GM19467 (cell line): ENCODE measurements at regions not wholly inside any gene's neighbourhood (a gene's known extent, or its start where the extent isn't known, plus 50 kb on each side); places are given as distances from the start of the nearest gene placed in this dataset.
A peak's percentile ranks its signal among the peaks of the same experiment; 100 is the strongest.
"Not testable (repeated sequence)": the region's sequence is repeated elsewhere in the genome, so short reads cannot be mapped to it uniquely, and the experiment has no call there.

ENCODE experiments used
- ATAC-seq: cut with Tn5 transposase; IDR thresholded peaks from one replicate; pipeline ENCODE4 v1.9.1; 2021; ENCODE audit warnings: mild to moderate bottlenecking, moderate library complexity; ENCODE audit not compliant: unreplicated experiment

- no peak for ATAC-seq
Measured at GRCh38 chr10:125605167-125605566, 77.8 kb downstream of the TEX36 start.

GRCh38 chr10:125602825-125603224 is 80.1 kb downstream of the TEX36 start:
- ATAC-seq: no peak

- ATAC-seq: no peak
Measured at GRCh38 chr10:125599194-125599593, 83.8 kb downstream of the TEX36 start.

GRCh38 chr10:125595911-125596310 is 87.1 kb downstream of the TEX36 start:
- ATAC-seq: no peak

GRCh38 chr10:125593644-125594043 is 89.3 kb downstream of the TEX36 start:
- no peak for ATAC-seq

- no peak for ATAC-seq
Measured at GRCh38 chr10:125592897-125593296, 90.1 kb downstream of the TEX36 start.

- ATAC-seq: no peak
Measured at GRCh38 chr10:125591886-125592285, 91.1 kb downstream of the TEX36 start.

GRCh38 chr10:125588738-125589137 is 94.2 kb downstream of the TEX36 start:
- ATAC-seq: not testable (repeated sequence)

GRCh38 chr10:125584954-125585353 is 98.0 kb downstream of the TEX36 start:
- ATAC-seq: no peak

GRCh38 chr10:125578658-125579315 is 104.2 kb downstream of the TEX36 start:
- ATAC-seq: no peak

- no peak for ATAC-seq
Measured at GRCh38 chr10:125575843-125576242, 107.1 kb downstream of the TEX36 start.

GRCh38 chr10:125568156-125568555 is 114.8 kb downstream of the TEX36 start:
- ATAC-seq: no peak

GRCh38 chr10:125567529-125567928 is 115.4 kb downstream of the TEX36 start:
- no peak for ATAC-seq

GRCh38 chr10:125565046-125565445 is 117.9 kb downstream of the TEX36 start:
- no peak for ATAC-seq

- no peak for ATAC-seq
Measured at GRCh38 chr10:125564570-125564969, 118.4 kb downstream of the TEX36 start.

- no peak for ATAC-seq
Measured at GRCh38 chr10:125562737-125563136, 120.2 kb downstream of the TEX36 start.

- ATAC-seq: no peak
Measured at GRCh38 chr10:125560947-125561346, 122.0 kb downstream of the TEX36 start.

- ATAC-seq: peak; percentile 98
Measured at GRCh38 chr10:125559210-125559609, 123.8 kb downstream of the TEX36 start.

GRCh38 chr10:125557801-125558505 is 125.0 kb downstream of the TEX36 start:
- ATAC-seq: no peak

GRCh38 chr10:125557311-125557710 is 125.7 kb downstream of the TEX36 start:
- ATAC-seq: no peak

- no peak for ATAC-seq
Measured at GRCh38 chr10:125556882-125557281, 126.1 kb downstream of the TEX36 start.

- ATAC-seq: no peak
Measured at GRCh38 chr10:125555743-125556142, 127.2 kb downstream of the TEX36 start.

GRCh38 chr10:125555267-125555666 is 127.7 kb downstream of the TEX36 start:
- no peak for ATAC-seq
